ENCODE measurements at regions not wholly inside any gene's neighbourhood (a gene's known extent, or its start where the extent isn't known, plus 50 kb on each side); places are given as distances from the start of the nearest gene placed in this dataset.
"Not testable (repeated sequence)": the region's sequence is repeated elsewhere in the genome, so short reads cannot be mapped to it uniquely, and the experiment has no call there.

GRCh38 chr5:42989190-42989589, 50.9 kb downstream of the ANXA2R start:
- DNase-seq (ENCODE audit: low read depth) = no peak

- no peak for DNase-seq (ENCODE audit: low read depth)
Observed at GRCh38 chr5:42988568-42988967, 51.6 kb downstream of the ANXA2R start.

DNA sequence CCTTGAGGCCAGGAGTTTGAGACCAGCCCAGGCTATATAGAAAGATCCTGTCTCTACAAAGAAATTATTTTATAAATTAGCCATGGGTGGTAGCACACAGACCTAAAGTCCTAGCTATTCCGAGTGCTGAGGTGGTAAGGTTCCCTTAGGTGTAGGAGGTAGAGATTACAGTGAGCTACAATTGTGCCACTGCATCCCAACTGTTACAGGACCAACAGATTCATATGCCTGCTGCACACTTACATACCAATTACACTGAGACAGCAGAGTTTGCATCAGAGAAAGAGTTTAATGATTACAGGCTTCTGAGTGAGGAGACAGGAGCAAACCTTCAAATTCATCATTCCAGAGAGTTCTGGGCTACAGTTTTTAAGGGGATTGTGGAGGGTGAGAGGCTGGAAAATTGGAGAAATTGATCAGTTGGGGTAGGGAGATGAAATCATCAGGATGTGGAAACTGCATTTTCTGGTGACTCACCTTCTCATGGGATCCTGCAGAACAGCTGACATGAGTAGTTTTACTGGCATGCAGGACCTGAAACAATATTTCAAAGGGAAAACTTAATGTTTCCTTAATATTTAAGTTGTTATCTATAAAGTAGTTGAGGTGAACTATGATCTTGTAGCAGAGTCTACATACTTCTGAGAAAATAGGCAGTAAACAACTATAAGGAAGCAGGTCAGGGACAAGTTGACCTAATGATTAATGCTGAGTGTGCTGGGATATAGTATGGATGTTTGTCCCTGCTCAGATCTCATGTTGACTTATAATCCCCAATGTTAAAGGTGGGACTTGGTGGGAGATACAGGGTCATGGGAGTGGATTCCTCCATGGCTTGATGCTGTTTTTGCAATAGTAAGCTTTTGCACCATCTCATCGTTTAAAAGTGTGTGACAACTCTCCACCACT, 54.7 kb downstream of the ANXA2R start:
- peak; percentile 76 for DNase-seq (ENCODE audit: low read depth)

- no peak for DNase-seq (ENCODE audit: low read depth)
Observed at GRCh38 chr5:42984307-42984706, 55.8 kb downstream of the ANXA2R start.

GRCh38 chr5:42982107-42982622, 58.0 kb downstream of the ANXA2R start:
- no peak for DNase-seq (ENCODE audit: low read depth)

DNA sequence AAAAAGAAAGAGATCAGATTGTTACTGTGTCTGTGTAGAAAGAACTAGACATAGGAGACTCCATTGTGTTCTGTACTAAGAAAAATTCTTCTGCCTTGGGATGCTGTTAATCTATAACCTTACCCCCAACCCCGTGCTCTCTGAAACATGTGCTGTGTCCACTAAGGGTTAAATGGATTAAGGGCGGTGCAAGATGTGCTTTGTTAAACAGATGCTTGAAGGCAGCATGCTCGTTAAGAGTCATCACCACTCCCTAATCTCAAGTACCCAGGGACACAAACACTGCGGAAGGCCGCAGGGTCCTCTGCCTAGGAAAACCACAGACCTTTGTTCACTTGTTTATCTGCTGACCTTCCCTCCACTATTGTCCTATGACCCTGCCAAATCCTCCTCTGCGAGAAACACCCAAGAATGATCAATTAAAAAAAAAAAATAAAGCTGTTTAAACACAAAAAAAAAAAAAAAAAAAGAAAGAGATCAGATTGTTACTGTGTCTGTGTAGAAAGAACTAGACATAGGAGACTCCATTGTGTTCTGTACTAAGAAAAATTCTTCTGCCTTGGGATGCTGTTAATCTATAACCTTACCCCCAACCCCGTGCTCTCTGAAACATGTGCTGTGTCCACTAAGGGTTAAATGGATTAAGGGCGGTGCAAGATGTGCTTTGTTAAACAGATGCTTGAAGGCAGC, 58.6 kb downstream of the ANXA2R start:
- DNase-seq (ENCODE audit: low read depth) = not testable (repeated sequence)

DNA sequence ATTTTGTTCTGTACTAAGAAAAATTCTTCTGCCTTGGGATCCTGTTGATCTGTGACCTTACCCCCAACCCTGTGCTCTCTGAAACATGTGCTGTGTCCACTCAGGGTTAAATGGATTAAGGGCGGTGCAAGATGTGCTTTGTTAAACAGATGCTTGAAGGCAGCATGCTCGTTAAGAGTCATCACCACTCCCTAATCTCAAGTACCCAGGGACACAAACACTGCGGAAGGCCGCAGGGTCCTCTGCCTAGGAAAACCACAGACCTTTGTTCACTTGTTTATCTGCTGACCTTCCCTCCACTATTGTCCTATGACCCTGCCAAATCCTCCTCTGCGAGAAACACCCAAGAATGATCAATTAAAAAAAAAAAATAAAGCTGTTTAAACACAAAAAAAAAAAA, 59.1 kb downstream of the ANXA2R start:
- not testable (repeated sequence) for DNase-seq (ENCODE audit: low read depth)

- not testable (repeated sequence) for DNase-seq (ENCODE audit: low read depth)
Observed at GRCh38 chr5:42980391-42980790, 59.7 kb downstream of the ANXA2R start.

DNA sequence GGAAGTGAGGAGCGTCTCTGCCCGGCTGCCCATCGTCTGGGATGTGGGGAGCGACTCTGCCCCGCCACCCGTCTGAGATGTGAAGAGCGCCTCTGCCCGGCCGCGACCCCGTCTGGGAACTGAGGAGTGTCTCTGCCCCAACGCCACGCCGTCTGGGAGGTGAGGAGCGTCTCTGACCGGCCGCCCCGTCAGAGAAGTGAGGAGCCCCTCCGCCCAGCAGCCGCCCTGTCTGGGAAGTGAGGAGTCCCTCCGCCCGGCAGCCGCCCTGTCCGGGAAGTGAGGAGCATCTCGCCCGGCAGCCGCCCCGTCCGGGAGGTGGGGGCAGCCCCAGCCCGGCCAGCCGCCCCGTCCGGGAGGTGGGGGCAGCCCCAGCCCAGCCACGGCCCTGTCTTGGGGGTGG, 60.9 kb downstream of the ANXA2R start:
- not testable (repeated sequence) for DNase-seq (ENCODE audit: low read depth)

GRCh38 chr5:42974536-42974935, 65.6 kb downstream of the ANXA2R start:
- DNase-seq (ENCODE audit: low read depth) = peak; percentile 44

DNA sequence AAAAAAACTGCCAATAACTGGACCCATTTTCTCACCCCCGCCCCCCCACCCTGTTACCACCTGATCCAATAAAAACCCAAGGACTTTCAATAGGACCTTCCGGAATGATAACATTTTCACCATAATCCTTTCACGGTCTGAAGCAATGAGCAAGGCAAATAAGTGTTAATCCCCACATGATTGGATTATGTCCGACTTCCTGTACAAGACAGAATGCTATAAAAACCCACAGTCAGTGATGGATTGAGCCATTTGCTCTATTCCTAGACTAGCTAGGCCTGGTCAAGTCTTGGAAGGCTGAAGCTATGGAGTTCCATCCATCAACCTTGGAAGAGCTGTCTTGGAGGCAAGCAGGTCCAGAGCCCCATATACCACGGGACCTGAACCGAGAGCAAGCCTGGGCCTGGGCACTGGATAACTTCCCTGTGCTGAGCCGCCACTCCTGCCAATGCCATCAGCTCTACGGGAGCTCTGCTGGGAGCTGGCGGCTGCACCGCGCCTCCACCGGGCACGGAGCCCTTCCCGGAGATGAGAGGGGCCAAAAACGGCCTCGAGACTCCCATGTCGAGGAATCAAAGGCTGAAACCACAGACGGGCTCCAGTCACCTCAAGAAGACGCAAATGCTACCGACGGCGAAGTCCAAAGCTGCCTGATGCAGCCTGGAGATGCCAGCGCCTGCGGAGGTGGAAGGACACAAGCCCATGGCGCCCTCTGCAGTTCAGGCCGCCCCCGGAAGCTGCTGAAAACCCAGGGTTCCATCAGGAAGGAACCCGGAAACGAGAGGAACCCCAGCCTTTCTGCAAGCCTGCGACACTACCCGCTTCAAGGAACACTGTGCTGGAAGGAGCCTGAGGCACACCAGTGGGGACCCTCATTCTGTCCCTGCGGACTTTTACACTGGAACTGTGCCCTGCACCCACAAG, 69.2 kb downstream of the ANXA2R start:
- no peak for DNase-seq (ENCODE audit: low read depth)

DNA sequence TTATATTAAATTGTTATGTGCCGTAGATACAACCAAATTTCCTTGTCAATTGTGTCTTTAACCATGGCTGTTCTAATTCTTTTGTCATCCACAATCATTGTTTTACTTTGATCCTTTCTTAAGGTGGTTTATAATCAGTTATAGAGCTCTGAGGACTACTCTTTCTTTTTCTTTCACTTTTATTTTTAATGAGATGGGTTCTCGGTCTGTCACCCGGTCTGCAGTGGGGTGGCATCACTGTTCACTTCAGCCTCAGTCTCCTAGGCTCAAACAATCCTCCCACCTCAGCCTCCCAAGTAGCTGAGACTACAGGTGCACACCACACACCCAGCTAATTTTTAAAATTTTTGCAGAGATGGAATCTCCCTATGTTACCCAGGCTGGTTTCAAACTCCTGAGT, 74.2 kb downstream of the ANXA2R start:
- DNase-seq (ENCODE audit: low read depth) = no peak

DNA sequence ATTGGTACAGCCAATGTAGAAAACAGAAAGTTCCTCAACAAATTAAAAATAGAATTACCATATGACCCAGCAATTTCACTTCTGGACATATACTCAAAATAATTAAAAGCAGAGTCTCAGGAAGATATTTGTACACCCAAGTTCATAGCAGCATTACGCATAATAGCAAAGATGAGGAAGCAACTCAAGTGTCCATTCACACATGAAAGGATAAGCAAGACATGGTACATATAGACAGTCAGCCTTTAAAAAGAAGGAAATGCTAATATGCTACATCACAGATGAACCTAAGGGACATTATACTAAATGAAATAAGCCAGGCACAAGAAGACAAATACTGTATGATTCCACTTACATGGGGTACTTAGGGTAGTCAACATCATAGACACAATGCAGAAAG, 76.7 kb downstream of the ANXA2R start:
- no peak for DNase-seq (ENCODE audit: low read depth)

GRCh38 chr5:42962124-42962523, 78.0 kb downstream of the ANXA2R start:
- DNase-seq (ENCODE audit: low read depth) = no peak

DNA sequence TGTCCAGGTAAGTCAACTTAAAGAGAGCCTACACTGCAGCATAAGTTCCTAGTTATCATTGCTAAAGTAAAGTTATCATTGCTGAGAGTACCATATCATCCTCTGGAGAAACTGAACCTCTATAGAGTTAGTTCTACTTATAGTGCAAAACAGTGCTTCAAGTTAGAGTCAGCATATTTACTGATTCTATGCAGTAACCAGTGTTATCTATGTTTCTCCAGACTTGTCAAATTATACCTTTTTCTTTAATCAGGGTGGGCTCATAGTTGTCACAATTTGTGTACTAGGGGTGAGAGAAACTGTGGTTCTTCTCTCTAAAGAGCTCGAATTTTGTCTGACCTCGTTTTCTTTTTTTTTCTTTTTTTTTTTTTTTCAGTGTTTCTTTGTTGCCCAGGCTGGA, 79.6 kb downstream of the ANXA2R start:
- DNase-seq (ENCODE audit: low read depth) = no peak

- DNase-seq (ENCODE audit: low read depth) = no peak
Observed at GRCh38 chr5:42956551-42956950, 83.6 kb downstream of the ANXA2R start.

- DNase-seq (ENCODE audit: low read depth) = no peak
Observed at GRCh38 chr5:42953041-42953440, 87.1 kb downstream of the ANXA2R start.

DNA sequence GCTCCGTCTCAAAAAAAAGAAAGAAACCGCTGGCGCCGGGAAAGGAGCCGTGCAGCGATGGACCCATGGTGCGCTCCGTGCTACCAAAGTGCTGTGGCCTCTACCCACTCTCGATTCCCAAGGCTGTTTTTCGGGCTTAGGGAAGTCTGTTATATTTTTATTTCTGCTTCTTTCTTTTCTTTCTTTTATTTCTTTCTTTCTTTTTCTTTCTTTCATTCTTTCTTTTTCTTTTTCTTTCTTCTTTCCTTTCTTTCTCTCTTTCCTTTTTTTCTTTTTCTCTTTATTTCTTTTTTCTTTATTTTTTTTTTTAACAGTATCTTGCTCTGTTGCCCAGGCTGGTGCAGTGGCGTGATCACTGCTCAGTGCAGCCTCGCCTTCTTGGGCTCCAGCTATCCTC, 87.5 kb downstream of the ANXA2R start:
- no peak for DNase-seq (ENCODE audit: low read depth)

- no peak for DNase-seq (ENCODE audit: low read depth)
Observed at GRCh38 chr5:42951293-42951840, 88.8 kb downstream of the ANXA2R start.

GRCh38 chr5:42950456-42951292, 89.4 kb downstream of the ANXA2R start:
- peak; percentile 100 for DNase-seq (ENCODE audit: low read depth)

- DNase-seq (ENCODE audit: low read depth) = no peak
Observed at GRCh38 chr5:42950116-42950455, 90.0 kb downstream of the ANXA2R start.

Measured in renal cortical epithelial cell (primary cell).